Vagina (tissue), 2 donors: ENCODE measurements at regions not wholly inside any gene's neighbourhood (a gene's known extent, or its start where the extent isn't known, plus 50 kb on each side); places are given as distances from the start of the nearest gene placed in this dataset.

Experiments used
- CTCF ChIP-seq, 3 experiments: fragments of 450-650 bp in 2 of 3; fragments of 200-600 bp in 1 of 3; sonication (generic) in 1 of 3; IDR thresholded peaks; one replicate each; pipeline ENCODE4 v1.5.1; 2017 to 2019; ENCODE audit warnings: antibody characterized with exemption in 3 of 3, mild to moderate bottlenecking in 2 of 3, moderate library complexity in 2 of 3
- POLR2A ChIP-seq, 2 donors: fragments of 450-650 bp; IDR thresholded peaks; one replicate each; pipeline ENCODE4 v1.6.1; 2017; ENCODE audit warnings: antibody characterized with exemption in 2 of 2, mild to moderate bottlenecking in 2 of 2, moderate library complexity in 2 of 2
- POLR2AphosphoS5 ChIP-seq, 2 donors: sonication (generic); formaldehyde crosslinking; IDR thresholded peaks; one replicate each; pipeline ENCODE4 v1.9.0; 2017; ENCODE audit warnings: antibody characterized with exemption in 2 of 2, mild to moderate bottlenecking in 2 of 2, low read depth in 1 of 2; ENCODE audit not compliant: insufficient read depth in 1 of 2

- no peak for TF ChIP-seq CTCF (IDR thresholded peaks at IDR 0.05)
- no peak for TF ChIP-seq POLR2AphosphoS5 (IDR thresholded peaks at IDR 0.05; ENCODE audit: insufficient read depth in 1 of 2, low read depth in 1 of 2)
- TF ChIP-seq POLR2A (IDR thresholded peaks at IDR 0.05): no peak
These were observed 1044.5 kb upstream of the NOVA1 start for GRCh38 chr14:27642251-27642866.
